NT2/D1 (cell line): ENCODE measurements at regions not wholly inside any gene's neighbourhood (a gene's known extent, or its start where the extent isn't known, plus 50 kb on each side); places are given as distances from the start of the nearest gene placed in this dataset.

Source experiments
- SUZ12 ChIP-seq: IDR thresholded peaks from 2 replicates; pipeline ENCODE4 v1.6.1; 2011; ENCODE audit not compliant: insufficient read length, insufficient read depth; ENCODE audit errors: extremely low read depth
- YY1 ChIP-seq: IDR thresholded peaks from 2 replicates; pipeline ENCODE4 v1.6.1; 2011; ENCODE audit not compliant: insufficient read length, insufficient read depth
- ZNF274 ChIP-seq: IDR thresholded peaks from 2 replicates; pipeline ENCODE4 v1.6.1; 2011; ENCODE audit warnings: mild to moderate bottlenecking, low read depth, low read length

DNA sequence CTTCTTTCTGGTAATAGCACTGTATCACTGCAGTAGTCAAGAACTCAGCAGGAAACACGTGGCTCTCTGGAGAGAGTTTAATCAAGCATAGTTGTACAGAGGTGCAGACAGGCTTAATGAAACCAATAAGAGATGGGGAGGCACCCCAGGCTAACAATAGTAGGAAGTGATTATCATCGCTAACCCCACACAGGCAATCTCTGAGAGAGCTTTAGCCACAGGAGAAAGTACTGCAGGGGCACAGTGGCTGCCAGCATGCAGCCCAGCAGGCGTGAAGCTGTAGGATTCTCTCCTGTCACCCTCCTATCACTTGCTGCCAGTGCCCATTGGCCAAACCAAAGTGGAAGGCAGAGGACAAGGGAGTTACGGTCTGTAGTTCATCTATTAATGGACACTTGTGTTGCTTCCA, 450.0 kb upstream of the RASGEF1B start:
- no peak for TF ChIP-seq SUZ12
- TF ChIP-seq ZNF274: no peak
- no peak for TF ChIP-seq YY1
